ENCODE measurements at regions not wholly inside any gene's neighbourhood (a gene's known extent, or its start where the extent isn't known, plus 50 kb on each side); places are given as distances from the start of the nearest gene placed in this dataset.

DNA sequence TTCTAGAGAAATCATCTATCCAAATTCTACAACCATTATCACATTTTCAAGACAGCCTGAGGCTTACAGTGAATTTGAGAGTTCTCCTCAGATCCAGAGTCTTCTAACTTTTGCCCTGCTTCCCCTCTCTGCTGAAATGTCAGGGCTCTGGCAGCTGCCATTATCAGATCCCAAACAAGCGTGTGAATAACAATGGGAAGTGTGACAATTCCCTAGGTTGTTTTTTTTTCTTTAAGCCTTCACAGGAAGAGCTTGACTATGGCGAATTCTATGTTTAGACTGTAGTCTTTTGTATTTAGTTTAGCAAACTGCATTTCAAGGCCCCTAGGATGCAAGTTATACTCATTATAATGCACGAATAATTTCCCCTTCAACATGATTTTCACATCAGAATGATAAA, 61.3 kb upstream of the KDR start:
- TF ChIP-seq, protein P1, sequence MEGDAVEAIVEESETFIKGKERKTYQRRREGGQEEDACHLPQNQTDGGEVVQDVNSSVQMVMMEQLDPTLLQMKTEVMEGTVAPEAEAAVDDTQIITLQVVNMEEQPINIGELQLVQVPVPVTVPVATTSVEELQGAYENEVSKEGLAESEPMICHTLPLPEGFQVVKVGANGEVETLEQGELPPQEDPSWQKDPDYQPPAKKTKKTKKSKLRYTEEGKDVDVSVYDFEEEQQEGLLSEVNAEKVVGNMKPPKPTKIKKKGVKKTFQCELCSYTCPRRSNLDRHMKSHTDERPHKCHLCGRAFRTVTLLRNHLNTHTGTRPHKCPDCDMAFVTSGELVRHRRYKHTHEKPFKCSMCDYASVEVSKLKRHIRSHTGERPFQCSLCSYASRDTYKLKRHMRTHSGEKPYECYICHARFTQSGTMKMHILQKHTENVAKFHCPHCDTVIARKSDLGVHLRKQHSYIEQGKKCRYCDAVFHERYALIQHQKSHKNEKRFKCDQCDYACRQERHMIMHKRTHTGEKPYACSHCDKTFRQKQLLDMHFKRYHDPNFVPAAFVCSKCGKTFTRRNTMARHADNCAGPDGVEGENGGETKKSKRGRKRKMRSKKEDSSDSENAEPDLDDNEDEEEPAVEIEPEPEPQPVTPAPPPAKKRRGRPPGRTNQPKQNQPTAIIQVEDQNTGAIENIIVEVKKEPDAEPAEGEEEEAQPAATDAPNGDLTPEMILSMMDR (IDR thresholded peaks at IDR 0.05): no peak
- no peak for TF ChIP-seq POLR2A (IDR thresholded peaks at IDR 0.05)

All from body of pancreas (tissue), 4 donors.